ENCODE measurements at regions not wholly inside any gene's neighbourhood (a gene's known extent, or its start where the extent isn't known, plus 50 kb on each side); places are given as distances from the start of the nearest gene placed in this dataset.

GRCh38 chr7:111676167-111676566, 113.9 kb upstream of the IMMP2L start:
- H3K4me3 Mint-ChIP-seq, result no peak overlapping the region
- ATAC-seq (no peak), DNase-seq (no peak)
- POLR2A ChIA-PET, result no interaction called here
- no peaks in the 10 kb centered on the region for H3K4me1 Mint-ChIP-seq
- no peaks in the 10 kb centered on the region for H3K9me3 Mint-ChIP-seq
- peaks cover 0 to 9% (median 3%) of the 10 kb centered on the region in 5 donors for H3K27me3 Mint-ChIP-seq
- no peak overlapping the region for H3K27ac Mint-ChIP-seq
- no peaks in the 10 kb centered on the region for H3K36me3 Mint-ChIP-seq

GRCh38 chr7:111672901-111673300, 110.6 kb upstream of the IMMP2L start:
- H3K9me3 Mint-ChIP-seq, result no peaks in the 10 kb centered on the region
- H3K36me3 Mint-ChIP-seq, result no peaks in the 10 kb centered on the region
- H3K4me3 Mint-ChIP-seq, result no peak overlapping the region
- H3K4me1 Mint-ChIP-seq, result no peaks in the 10 kb centered on the region
- no peak for DNase-seq
- ATAC-seq, result no peak
- no peak overlapping the region for H3K27ac Mint-ChIP-seq
- peaks cover 0 to 14% (median 6%) of the 10 kb centered on the region in 5 donors for H3K27me3 Mint-ChIP-seq
- POLR2A ChIA-PET, result no interaction called here

GRCh38 chr7:111671927-111672326, 109.6 kb upstream of the IMMP2L start:
- no peaks in the 10 kb centered on the region for H3K9me3 Mint-ChIP-seq
- H3K4me1 Mint-ChIP-seq, result no peaks in the 10 kb centered on the region
- ATAC-seq (no peak), DNase-seq (no peak)
- H3K36me3 Mint-ChIP-seq, result no peaks in the 10 kb centered on the region
- H3K27ac Mint-ChIP-seq, result no peak overlapping the region
- no peak overlapping the region for H3K4me3 Mint-ChIP-seq
- H3K27me3 Mint-ChIP-seq, result peaks cover 0 to 14% (median 6%) of the 10 kb centered on the region in 5 donors
- POLR2A ChIA-PET, result interaction anchor here (0.7 kb wide), 1 partner anchor 11 kb away, joined by 3 read pairs; no protein-coding TSS in a partner anchor

- POLR2A ChIA-PET, result no interaction called here
- Mint-ChIP-seq H3K36me3 (no peaks in the 10 kb centered on the region), H3K4me3 (no peak overlapping the region), H3K4me1 (no peaks in the 10 kb centered on the region), H3K27ac (no peak overlapping the region), H3K27me3 (peaks cover 0 to 14% (median 8%) of the 10 kb centered on the region in 5 donors), H3K9me3 (no peaks in the 10 kb centered on the region)
- DNase-seq, result no peak
- ATAC-seq, result no peak
These were observed 106.4 kb upstream of the IMMP2L start for GRCh38 chr7:111668711-111669110.

GRCh38 chr7:111667488-111667887, 105.2 kb upstream of the IMMP2L start:
- no peaks in the 10 kb centered on the region for H3K4me1 Mint-ChIP-seq
- no peaks in the 10 kb centered on the region for H3K36me3 Mint-ChIP-seq
- H3K27me3 Mint-ChIP-seq, result peaks cover 0 to 14% (median 6%) of the 10 kb centered on the region in 5 donors
- no peaks in the 10 kb centered on the region for H3K9me3 Mint-ChIP-seq
- no peak overlapping the region for H3K4me3 Mint-ChIP-seq
- POLR2A ChIA-PET, result no interaction called here
- ATAC-seq, result no peak
- no peak for DNase-seq
- H3K27ac Mint-ChIP-seq, result no peak overlapping the region

- POLR2A ChIA-PET, result no interaction called here
- no peak overlapping the region for H3K4me3 Mint-ChIP-seq
- H3K27me3 Mint-ChIP-seq, result peaks cover 0 to 12% (median 9%) of the 10 kb centered on the region in 5 donors
- DNase-seq (no peak), ATAC-seq (no peak)
- H3K9me3 Mint-ChIP-seq, result peaks cover 0 to 4% (median 0%) of the 10 kb centered on the region in 9 donors
- no peak overlapping the region for H3K27ac Mint-ChIP-seq
- no peaks in the 10 kb centered on the region for H3K4me1 Mint-ChIP-seq
- H3K36me3 Mint-ChIP-seq, result no peaks in the 10 kb centered on the region
These were observed 104.0 kb upstream of the IMMP2L start for GRCh38 chr7:111666260-111666659.

- Mint-ChIP-seq H3K27me3 (peaks cover 0 to 15% (median 4%) of the 10 kb centered on the region in 5 donors), H3K9me3 (peaks cover 0 to 9% (median 0%) of the 10 kb centered on the region in 9 donors), H3K36me3 (no peaks in the 10 kb centered on the region), H3K27ac (no peak overlapping the region), H3K4me3 (no peak overlapping the region), H3K4me1 (no peaks in the 10 kb centered on the region)
- ATAC-seq (no peak), DNase-seq (no peak)
- POLR2A ChIA-PET, result no interaction called here
These were observed 101.5 kb upstream of the IMMP2L start for GRCh38 chr7:111663771-111664170.

- no peak for DNase-seq
- Mint-ChIP-seq H3K4me1 (no peaks in the 10 kb centered on the region), H3K27ac (no peak overlapping the region), H3K9me3 (peaks cover 0 to 9% (median 0%) of the 10 kb centered on the region in 9 donors), H3K36me3 (no peaks in the 10 kb centered on the region), H3K27me3 (peaks cover 0 to 15% (median 4%) of the 10 kb centered on the region in 5 donors), H3K4me3 (no peak overlapping the region)
- POLR2A ChIA-PET, result no interaction called here
- no peak for ATAC-seq
These were observed 100.1 kb upstream of the IMMP2L start for GRCh38 chr7:111662386-111662785.

- Mint-ChIP-seq H3K36me3 (no peaks in the 10 kb centered on the region), H3K27ac (no peak overlapping the region), H3K9me3 (peaks cover 0 to 9% (median 0%) of the 10 kb centered on the region in 9 donors), H3K4me3 (no peak overlapping the region), H3K27me3 (peaks cover 0 to 17% (median 4%) of the 10 kb centered on the region in 5 donors), H3K4me1 (no peaks in the 10 kb centered on the region)
- POLR2A ChIA-PET, result no interaction called here
- no peak for ATAC-seq
- DNase-seq, result no peak
These were observed 98.2 kb upstream of the IMMP2L start for GRCh38 chr7:111660478-111660877.

- ATAC-seq (no peak), DNase-seq (no peak)
- Mint-ChIP-seq H3K4me1 (no peaks in the 10 kb centered on the region), H3K27ac (no peak overlapping the region), H3K27me3 (peaks cover under 1 to 19% (median 4%) of the 10 kb centered on the region in 5 donors), H3K9me3 (peaks cover 0 to 9% (median 0%) of the 10 kb centered on the region in 9 donors), H3K36me3 (no peaks in the 10 kb centered on the region), H3K4me3 (no peak overlapping the region)
- POLR2A ChIA-PET, result no interaction called here
These were observed 96.3 kb upstream of the IMMP2L start for GRCh38 chr7:111658546-111658945.

- Mint-ChIP-seq H3K27ac (no peak overlapping the region), H3K27me3 (peaks cover 7 to 23% (median 10%) of the 10 kb centered on the region in 5 donors), H3K4me3 (no peak overlapping the region), H3K4me1 (no peaks in the 10 kb centered on the region), H3K9me3 (peaks cover 0 to 15% (median 5%) of the 10 kb centered on the region in 9 donors), H3K36me3 (peaks cover 0 to 9% (median 4%) of the 10 kb centered on the region in 3 donors)
- DNase-seq, result no peak
- POLR2A ChIA-PET, result no interaction called here
- ATAC-seq, result no peak
These were observed 94.7 kb upstream of the IMMP2L start for GRCh38 chr7:111657018-111657417.

GRCh38 chr7:111654343-111654742, 92.1 kb upstream of the IMMP2L start:
- H3K36me3 Mint-ChIP-seq, result peaks cover 0 to 9% (median 4%) of the 10 kb centered on the region in 3 donors
- POLR2A ChIA-PET, result interaction anchor here (0.8 kb wide), 1 partner anchor 1105 kb away, joined by 4 read pairs; no protein-coding TSS in a partner anchor
- peaks cover 4 to 12% (median 6%) of the 10 kb centered on the region in 5 donors for H3K27me3 Mint-ChIP-seq
- no peak overlapping the region for H3K4me3 Mint-ChIP-seq
- ATAC-seq (no peak), DNase-seq (no peak)
- no peak overlapping the region for H3K27ac Mint-ChIP-seq
- no peaks in the 10 kb centered on the region for H3K4me1 Mint-ChIP-seq
- H3K9me3 Mint-ChIP-seq, result peaks cover 0 to 12% (median 5%) of the 10 kb centered on the region in 9 donors

- H3K4me3 Mint-ChIP-seq, result no peak overlapping the region
- H3K36me3 Mint-ChIP-seq, result peaks cover 0 to 9% (median 4%) of the 10 kb centered on the region in 3 donors
- ATAC-seq, result no peak
- DNase-seq, result no peak
- no peak overlapping the region for H3K27ac Mint-ChIP-seq
- POLR2A ChIA-PET, result interaction anchor here (0.8 kb wide), 1 partner anchor 1104 kb away, joined by 4 read pairs; no protein-coding TSS in a partner anchor
- H3K27me3 Mint-ChIP-seq, result peaks cover 4 to 12% (median 6%) of the 10 kb centered on the region in 5 donors
- no peaks in the 10 kb centered on the region for H3K4me1 Mint-ChIP-seq
- H3K9me3 Mint-ChIP-seq, result peaks cover 0 to 12% (median 5%) of the 10 kb centered on the region in 9 donors
These were observed 91.6 kb upstream of the IMMP2L start for GRCh38 chr7:111653846-111654245.

- DNase-seq (no peak), ATAC-seq (no peak)
- Mint-ChIP-seq H3K27me3 (peaks cover 6 to 36% (median 10%) of the 10 kb centered on the region in 5 donors), H3K27ac (no peak overlapping the region), H3K4me3 (no peak overlapping the region), H3K9me3 (peaks cover 0 to 12% (median 5%) of the 10 kb centered on the region in 9 donors), H3K4me1 (no peaks in the 10 kb centered on the region), H3K36me3 (peaks cover 0 to 9% (median 4%) of the 10 kb centered on the region in 3 donors)
- POLR2A ChIA-PET, result no interaction called here
These were observed 88.2 kb upstream of the IMMP2L start for GRCh38 chr7:111650456-111650999.
